ENCODE measurements at regions not wholly inside any gene's neighbourhood (a gene's known extent, or its start where the extent isn't known, plus 50 kb on each side); places are given as distances from the start of the nearest gene placed in this dataset.

DNA sequence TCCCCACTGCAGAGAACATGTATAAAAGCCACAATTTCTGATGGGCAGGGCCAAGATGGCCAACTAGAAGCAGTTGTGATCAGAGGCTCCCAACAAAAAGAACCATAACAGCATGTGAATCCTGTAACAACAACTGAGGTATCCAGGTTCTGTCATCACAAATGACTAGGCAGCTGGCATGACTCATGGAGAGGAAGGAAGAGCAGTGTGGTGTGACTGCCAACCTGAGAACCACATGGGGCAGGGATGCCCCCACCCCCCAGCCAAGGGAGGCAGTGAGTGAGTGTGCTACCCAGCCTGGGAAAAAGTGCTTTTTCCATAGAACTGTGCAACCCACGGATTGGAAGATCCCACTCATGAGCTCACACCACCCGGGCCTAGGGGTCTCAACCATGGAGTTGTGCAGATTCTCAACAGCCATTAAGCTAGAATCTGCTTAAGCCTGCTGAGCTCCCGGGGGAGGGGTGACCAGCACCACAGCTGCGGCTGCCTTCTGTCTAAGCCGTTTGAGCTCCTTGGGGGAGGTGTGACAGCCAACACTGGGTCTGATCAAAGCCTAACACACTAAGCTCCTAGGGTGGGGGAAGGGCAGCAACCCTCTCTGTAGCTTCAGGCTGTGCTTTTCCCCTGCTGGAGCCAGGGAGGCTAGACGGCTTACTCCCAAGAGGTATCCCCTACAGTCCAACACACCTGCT is 80.1 kb upstream of the DMAC1 start:
- Mint-ChIP-seq H3K9me3 (peaks cover 28% of the 10 kb centered on the region), H3K36me3 (ENCODE audit: low read depth) (no peaks in the 10 kb centered on the region), H3K27ac (no peak overlapping the region), H3K27me3 (ENCODE audit: low read depth) (no peaks in the 10 kb centered on the region), H3K4me1 (peaks cover 3% of the 10 kb centered on the region), H3K4me3 (no peak overlapping the region)
- TF ChIP-seq, protein P1, sequence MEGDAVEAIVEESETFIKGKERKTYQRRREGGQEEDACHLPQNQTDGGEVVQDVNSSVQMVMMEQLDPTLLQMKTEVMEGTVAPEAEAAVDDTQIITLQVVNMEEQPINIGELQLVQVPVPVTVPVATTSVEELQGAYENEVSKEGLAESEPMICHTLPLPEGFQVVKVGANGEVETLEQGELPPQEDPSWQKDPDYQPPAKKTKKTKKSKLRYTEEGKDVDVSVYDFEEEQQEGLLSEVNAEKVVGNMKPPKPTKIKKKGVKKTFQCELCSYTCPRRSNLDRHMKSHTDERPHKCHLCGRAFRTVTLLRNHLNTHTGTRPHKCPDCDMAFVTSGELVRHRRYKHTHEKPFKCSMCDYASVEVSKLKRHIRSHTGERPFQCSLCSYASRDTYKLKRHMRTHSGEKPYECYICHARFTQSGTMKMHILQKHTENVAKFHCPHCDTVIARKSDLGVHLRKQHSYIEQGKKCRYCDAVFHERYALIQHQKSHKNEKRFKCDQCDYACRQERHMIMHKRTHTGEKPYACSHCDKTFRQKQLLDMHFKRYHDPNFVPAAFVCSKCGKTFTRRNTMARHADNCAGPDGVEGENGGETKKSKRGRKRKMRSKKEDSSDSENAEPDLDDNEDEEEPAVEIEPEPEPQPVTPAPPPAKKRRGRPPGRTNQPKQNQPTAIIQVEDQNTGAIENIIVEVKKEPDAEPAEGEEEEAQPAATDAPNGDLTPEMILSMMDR (IDR thresholded peaks at IDR 0.05; ENCODE audit: unreplicated experiment in 3 of 3) = no peak

DNA sequence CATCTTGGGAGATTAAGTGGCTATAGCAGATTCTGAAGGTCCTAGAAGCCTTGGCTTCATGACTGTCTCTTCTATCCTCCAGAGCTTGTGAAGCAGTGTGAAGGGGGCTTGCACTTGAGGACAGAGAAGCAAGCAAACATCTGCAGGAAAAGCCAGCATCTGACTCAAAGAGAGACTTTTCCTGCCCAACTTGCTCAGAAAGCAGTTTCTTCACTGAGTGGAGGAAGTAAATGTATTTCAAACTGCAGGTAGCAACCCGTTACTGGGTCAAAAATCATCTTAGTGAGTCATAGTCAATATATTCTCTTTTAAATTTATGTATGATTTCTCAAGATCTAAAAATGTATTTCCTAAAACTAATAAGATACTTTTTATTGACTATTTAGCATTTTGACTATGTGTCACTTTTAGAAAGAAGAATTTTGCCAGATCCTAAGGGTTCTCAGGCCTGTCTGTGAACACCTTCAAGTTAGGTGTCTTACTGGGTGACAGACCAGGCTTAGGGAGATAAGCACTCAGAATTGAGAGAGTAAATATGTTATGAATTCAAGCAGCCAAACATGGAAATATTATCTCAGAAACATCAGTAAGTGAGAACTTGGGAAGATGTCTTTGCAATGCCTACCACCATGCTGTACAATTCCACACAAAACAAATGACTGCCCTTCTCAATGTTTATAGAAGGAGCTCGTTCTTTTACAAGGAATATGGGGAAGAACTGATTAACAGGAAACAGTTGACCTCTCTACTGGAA is 72.6 kb upstream of the DMAC1 start:
- Mint-ChIP-seq H3K4me1 (no peaks in the 10 kb centered on the region), H3K9me3 (peaks cover 11% of the 10 kb centered on the region), H3K27me3 (ENCODE audit: low read depth) (no peaks in the 10 kb centered on the region), H3K36me3 (ENCODE audit: low read depth) (no peaks in the 10 kb centered on the region), H3K27ac (no peak overlapping the region), H3K4me3 (no peak overlapping the region)
- TF ChIP-seq, protein P1 (IDR thresholded peaks at IDR 0.05; ENCODE audit: unreplicated experiment in 3 of 3) = no peak

DNA sequence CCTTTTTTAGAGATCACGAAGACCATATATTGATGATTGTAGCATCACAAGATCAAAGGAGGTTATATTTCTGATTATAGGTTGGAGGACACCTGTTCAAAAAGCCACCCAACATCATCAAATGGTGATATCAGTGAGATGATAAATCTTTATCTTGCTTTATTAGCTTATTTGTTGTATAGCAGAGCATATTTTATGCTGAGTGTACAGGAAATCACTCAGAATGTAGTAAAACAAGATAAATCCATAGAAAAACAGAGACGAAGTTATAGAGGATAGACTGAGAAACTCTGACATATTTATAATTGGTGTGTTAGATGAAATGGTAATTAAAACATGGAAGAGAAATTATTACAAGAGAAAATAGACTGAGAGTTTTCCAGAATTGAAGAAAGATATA is 69.8 kb upstream of the DMAC1 start:
- H3K4me3 Mint-ChIP-seq = no peak overlapping the region
- H3K27me3 Mint-ChIP-seq (ENCODE audit: low read depth) = no peaks in the 10 kb centered on the region
- H3K4me1 Mint-ChIP-seq = no peaks in the 10 kb centered on the region
- TF ChIP-seq, protein P1 (IDR thresholded peaks at IDR 0.05; ENCODE audit: unreplicated experiment in 3 of 3) = no peak
- no peaks in the 10 kb centered on the region for H3K36me3 Mint-ChIP-seq (ENCODE audit: low read depth)
- H3K27ac Mint-ChIP-seq = no peak overlapping the region
- H3K9me3 Mint-ChIP-seq = peaks cover 9% of the 10 kb centered on the region

DNA sequence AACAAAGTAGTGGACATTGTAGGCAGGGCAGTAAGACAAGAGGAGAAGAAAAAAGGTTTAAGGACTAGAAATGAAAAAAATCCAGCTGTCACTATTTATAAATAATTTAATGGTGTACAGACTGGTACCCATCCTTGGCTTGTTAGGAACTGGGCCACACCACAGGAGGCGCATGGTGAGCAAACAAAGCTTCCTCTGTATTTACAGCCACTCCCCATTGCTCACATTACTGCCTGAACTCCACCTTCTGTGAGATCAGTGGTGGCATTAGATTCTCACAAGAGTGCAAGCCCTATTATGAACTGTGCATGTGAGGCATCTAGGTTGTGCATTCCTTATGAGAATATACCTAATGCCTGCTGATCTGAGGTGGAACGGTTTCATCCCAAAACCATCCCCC is 62.6 kb upstream of the DMAC1 start:
- no peak overlapping the region for H3K4me3 Mint-ChIP-seq
- H3K4me1 Mint-ChIP-seq = peaks cover 10% of the 10 kb centered on the region
- no peak overlapping the region for H3K27ac Mint-ChIP-seq
- H3K36me3 Mint-ChIP-seq (ENCODE audit: low read depth) = no peaks in the 10 kb centered on the region
- TF ChIP-seq, protein P1 (IDR thresholded peaks at IDR 0.05; ENCODE audit: unreplicated experiment in 3 of 3) = no peak
- no peaks in the 10 kb centered on the region for H3K27me3 Mint-ChIP-seq (ENCODE audit: low read depth)
- H3K9me3 Mint-ChIP-seq = peaks cover 6% of the 10 kb centered on the region

DNA sequence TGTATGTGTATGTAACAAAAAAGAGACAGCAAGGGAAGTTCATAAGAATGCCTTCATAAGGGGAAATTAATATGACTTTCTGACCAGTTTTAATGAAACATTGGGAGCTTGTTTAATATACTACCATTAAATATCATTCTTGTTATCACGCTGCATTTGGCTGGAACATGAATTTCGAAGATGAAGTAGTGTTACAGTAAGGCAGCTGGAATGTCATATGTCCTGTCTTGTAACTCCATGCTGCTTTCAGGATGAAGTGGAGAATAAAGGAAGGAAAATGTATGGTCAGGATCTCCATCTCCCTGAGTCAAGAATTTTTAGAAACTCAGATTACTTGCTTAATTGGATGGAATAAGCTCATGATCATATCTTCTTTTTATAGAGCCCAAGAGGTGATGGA is 61.5 kb upstream of the DMAC1 start:
- Mint-ChIP-seq H3K27me3 (ENCODE audit: low read depth) (no peaks in the 10 kb centered on the region), H3K4me3 (no peak overlapping the region), H3K36me3 (ENCODE audit: low read depth) (no peaks in the 10 kb centered on the region), H3K27ac (no peak overlapping the region), H3K4me1 (peaks cover 10% of the 10 kb centered on the region), H3K9me3 (peaks cover 6% of the 10 kb centered on the region)
- TF ChIP-seq, protein P1 (IDR thresholded peaks at IDR 0.05; ENCODE audit: unreplicated experiment in 3 of 3) = no peak
